Adrenal gland (tissue), 9 donors: ENCODE measurements at regions not wholly inside any gene's neighbourhood (a gene's known extent, or its start where the extent isn't known, plus 50 kb on each side); places are given as distances from the start of the nearest gene placed in this dataset.

ENCODE experiments used
- DNase-seq, 7 donors: peaks; one replicate each; pipeline ENCODE4 v3.0.0-alpha.2; 2019 to 2020
- H3K27ac ChIP-seq, 5 donors: fragments of 200-600 bp; sonication (generic) in 4 of 5; 1 replicate in 3 of 5; 2 replicates in 2 of 5; pipeline versions ENCODE4 v1.5.1 to v1.8.0; 2016 to 2020; ENCODE audit warnings: mild to moderate bottlenecking in 1 of 5
- H3K27me3 ChIP-seq: fragments of 200-600 bp; 2 replicates; pipeline ENCODE4 v1.8.0; 2021
- H3K36me3 ChIP-seq, 2 donors: fragments of 200-600 bp; replicated peaks in 1 of 2; 1 replicate in 1 of 2; 2 replicates in 1 of 2; pipeline versions ENCODE4 v1.5.1 to v1.8.0; 2018 to 2022
- H3K4me1 ChIP-seq, 2 donors: fragments of 200-600 bp; replicated peaks in 1 of 2; 1 replicate in 1 of 2; 2 replicates in 1 of 2; pipeline versions ENCODE4 v1.5.1 to v1.8.0; 2018 to 2021
- H3K4me3 ChIP-seq, 4 donors: fragments of 200-600 bp; sonication (generic) in 3 of 4; one replicate each; pipeline ENCODE4 v1.5.1; 2016 to 2018
- H3K9me3 ChIP-seq, 3 donors: fragments of 200-600 bp; sonication (generic) in 1 of 3; replicated peaks in 1 of 3; 1 replicate in 2 of 3; 2 replicates in 1 of 3; pipeline versions ENCODE4 v1.5.1 to v1.8.0; 2016 to 2021
- POLR2A ChIP-seq, 2 donors: fragments of 450-650 bp; IDR thresholded peaks; one replicate each; pipeline ENCODE4 v1.6.1; 2017; ENCODE audit warnings: antibody characterized with exemption in 2 of 2, mild to moderate bottlenecking in 2 of 2, moderate library complexity in 1 of 2
- WGBS, 4 donors: extraction: QIAGEN DNeasy Blood & Tissue Kit in 2 of 4; methylation state at CpG; one replicate each; pipeline versions ENCODE4 v1.1.5 to v1.1.7; 2013 to 2017; 5-methylcytosine and 5-hydroxymethylcytosine counted together
- intact Hi-C, 2 donors: fragments of 100-400 bp; cut with DNase I; formaldehyde crosslinking; loops; one replicate each; pipeline versions ENCODE4 v1.14.1 to v1.15.0; 2022 to 2023
- TF ChIP-seq, protein P1 (sequence below), 6 experiments: fragments of 450-650 bp in 4 of 6; fragments of 200-600 bp in 2 of 6; sonication (generic) in 1 of 6; IDR thresholded peaks; 1 replicate in 5 of 6; 2 replicates in 1 of 6; pipeline versions ENCODE4 v1.5.1 to v1.8.0; 2016 to 2021; ENCODE audit warnings: antibody characterized with exemption in 6 of 6, mild to moderate bottlenecking in 2 of 6, moderate library complexity in 1 of 6
- donor health status: healthy with polysubstance abuse.
- donor health status: Bipolar disorder and iron deficiency.
- donor health status: DM: yes; HTN: yes; CAD: no.
- donor health status: DM: no; HTN: no; CAD: no.
- donor health status: DM: no; HTN: no; CAD: no.

DNA sequence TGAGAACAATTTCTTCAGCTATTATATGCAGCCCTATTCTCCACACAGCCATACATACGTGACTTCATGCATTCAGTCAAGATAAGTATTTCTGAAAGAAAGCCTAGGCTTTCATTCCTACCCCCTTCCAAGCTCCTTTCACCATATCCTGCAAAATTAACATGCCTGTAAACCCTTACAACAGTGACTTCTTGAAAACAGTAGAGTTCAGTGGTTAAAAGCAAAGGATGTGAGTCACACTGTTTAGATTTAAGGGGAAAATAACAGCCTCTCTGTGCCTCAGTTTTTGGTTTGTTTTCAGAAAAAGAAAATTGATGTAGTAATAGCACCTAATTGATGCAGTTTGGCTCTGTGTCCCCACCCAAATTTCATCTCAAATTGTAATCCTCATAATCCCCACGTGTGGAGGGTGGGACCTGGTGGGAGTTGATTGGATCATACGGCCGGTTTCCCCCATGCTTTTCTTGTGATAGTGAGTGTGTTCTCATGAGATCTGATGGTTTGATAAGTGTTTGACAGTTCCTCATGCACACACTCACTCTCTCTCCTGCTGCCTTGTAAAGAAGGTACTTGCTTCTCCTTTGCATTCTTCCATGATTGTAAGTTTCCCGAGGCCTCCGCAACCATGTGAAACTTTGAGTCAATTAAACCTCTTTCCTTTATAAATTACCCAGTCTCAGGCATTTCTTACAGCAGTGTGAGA lies 264.8 kb downstream of the CETN3 start:
- Histone ChIP-seq H3K4me3 (no peak overlapping the region), H3K27me3 (no peaks in the 10 kb centered on the region), H3K27ac (no peak overlapping the region), H3K9me3 (no peaks in the 10 kb centered on the region), H3K36me3 (no peaks in the 10 kb centered on the region), H3K4me1 (no peaks in the 10 kb centered on the region)
- TF ChIP-seq POLR2A (IDR thresholded peaks at IDR 0.05): no peak
- TF ChIP-seq, protein P1, sequence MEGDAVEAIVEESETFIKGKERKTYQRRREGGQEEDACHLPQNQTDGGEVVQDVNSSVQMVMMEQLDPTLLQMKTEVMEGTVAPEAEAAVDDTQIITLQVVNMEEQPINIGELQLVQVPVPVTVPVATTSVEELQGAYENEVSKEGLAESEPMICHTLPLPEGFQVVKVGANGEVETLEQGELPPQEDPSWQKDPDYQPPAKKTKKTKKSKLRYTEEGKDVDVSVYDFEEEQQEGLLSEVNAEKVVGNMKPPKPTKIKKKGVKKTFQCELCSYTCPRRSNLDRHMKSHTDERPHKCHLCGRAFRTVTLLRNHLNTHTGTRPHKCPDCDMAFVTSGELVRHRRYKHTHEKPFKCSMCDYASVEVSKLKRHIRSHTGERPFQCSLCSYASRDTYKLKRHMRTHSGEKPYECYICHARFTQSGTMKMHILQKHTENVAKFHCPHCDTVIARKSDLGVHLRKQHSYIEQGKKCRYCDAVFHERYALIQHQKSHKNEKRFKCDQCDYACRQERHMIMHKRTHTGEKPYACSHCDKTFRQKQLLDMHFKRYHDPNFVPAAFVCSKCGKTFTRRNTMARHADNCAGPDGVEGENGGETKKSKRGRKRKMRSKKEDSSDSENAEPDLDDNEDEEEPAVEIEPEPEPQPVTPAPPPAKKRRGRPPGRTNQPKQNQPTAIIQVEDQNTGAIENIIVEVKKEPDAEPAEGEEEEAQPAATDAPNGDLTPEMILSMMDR (IDR thresholded peaks at IDR 0.05): no peak
- no peak for DNase-seq
- intact Hi-C loops: no loop called here
- WGBS, 4 donors: 85 to 94% (median 92%) methylated on average over 6 of the region's 6 CpGs

DNA sequence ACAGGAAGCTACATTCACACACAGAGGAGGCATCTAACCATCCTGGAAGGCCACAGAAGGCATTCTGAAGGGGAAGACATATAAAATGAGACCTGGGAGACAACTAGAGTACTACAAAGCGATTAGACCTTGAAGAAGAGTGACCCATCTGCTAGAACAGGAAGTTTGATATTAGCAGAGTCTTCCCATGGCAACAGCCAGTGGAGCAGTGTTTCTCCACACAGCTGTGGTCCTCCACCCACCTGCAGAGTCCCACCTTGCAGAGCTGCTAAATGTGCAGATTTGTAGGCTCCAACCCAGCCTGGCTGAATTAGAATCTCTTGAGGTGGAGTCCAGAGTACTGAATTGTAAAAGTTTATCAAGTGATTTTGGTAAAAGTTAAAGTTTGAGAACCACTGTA lies 267.0 kb downstream of the CETN3 start:
- TF ChIP-seq, protein P1 (IDR thresholded peaks at IDR 0.05): no peak
- no peak for TF ChIP-seq POLR2A (IDR thresholded peaks at IDR 0.05)
- WGBS, 4 donors: 60 to 92% (median 76%) methylated on average over 1 of the region's 1 CpG
- H3K27me3 ChIP-seq: no peaks in the 10 kb centered on the region
- H3K36me3 ChIP-seq: no peaks in the 10 kb centered on the region
- H3K9me3 ChIP-seq: no peaks in the 10 kb centered on the region
- no peaks in the 10 kb centered on the region for H3K4me1 ChIP-seq
- intact Hi-C loops: no loop called here
- no peak for DNase-seq
- no peak overlapping the region for H3K27ac ChIP-seq
- no peak overlapping the region for H3K4me3 ChIP-seq

GRCh38 chr5:90141984-90142383 lies 267.6 kb downstream of the CETN3 start:
- H3K4me3 ChIP-seq: no peak overlapping the region
- no peaks in the 10 kb centered on the region for H3K36me3 ChIP-seq
- H3K27ac ChIP-seq: no peak overlapping the region
- no peaks in the 10 kb centered on the region for H3K4me1 ChIP-seq
- WGBS, 4 donors: 94 to 97% (median 96%) methylated on average over 3 of the region's 3 CpGs
- TF ChIP-seq, protein P1 (IDR thresholded peaks at IDR 0.05): no peak
- no peak for TF ChIP-seq POLR2A (IDR thresholded peaks at IDR 0.05)
- no peaks in the 10 kb centered on the region for H3K9me3 ChIP-seq
- H3K27me3 ChIP-seq: no peaks in the 10 kb centered on the region
- intact Hi-C loops: no loop called here
- DNase-seq: no peak

DNA sequence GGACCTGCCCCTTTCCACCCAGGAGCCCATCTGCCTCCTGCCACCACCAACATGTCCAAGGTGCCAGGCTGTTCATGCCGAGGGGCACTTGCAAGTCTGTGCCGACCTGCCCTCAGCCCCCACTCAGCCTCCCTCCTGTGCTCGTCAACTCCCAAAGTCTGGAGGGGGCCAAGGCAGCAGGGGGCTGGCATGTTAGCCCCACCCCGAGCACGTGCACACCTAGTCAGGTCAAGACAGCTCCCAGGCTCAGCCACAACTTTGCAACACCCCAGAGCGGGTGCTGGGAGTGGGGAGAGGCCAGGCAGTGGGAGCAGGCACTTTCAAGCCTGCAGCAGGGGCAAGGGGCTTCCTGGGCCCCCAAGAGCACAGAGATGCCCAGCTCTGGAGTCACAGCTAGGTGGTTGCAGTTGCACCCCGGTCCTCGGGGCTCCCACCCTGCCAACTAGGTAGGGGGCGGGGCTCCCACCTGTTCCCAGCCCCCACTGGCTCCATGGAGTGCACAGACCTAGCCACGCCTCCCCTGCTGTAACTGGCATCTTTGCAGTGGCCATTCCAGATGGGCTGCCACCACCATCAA lies 272.5 kb downstream of the CETN3 start:
- Histone ChIP-seq H3K4me3 (no peak overlapping the region), H3K4me1 (peaks cover 8 to 28% of the 10 kb centered on the region in 2 donors), H3K27me3 (no peaks in the 10 kb centered on the region), H3K27ac (no peak overlapping the region), H3K9me3 (no peaks in the 10 kb centered on the region), H3K36me3 (no peaks in the 10 kb centered on the region)
- TF ChIP-seq, protein P1 (IDR thresholded peaks at IDR 0.05): no peak
- no peak for TF ChIP-seq POLR2A (IDR thresholded peaks at IDR 0.05)
- no peak for DNase-seq
- 92 to 100% (median 94%) methylated on average over 2 to 10 of the region's 10 CpGs for WGBS, 4 donors
- intact Hi-C loops: no loop called here
